ENCODE measurements at regions not wholly inside any gene's neighbourhood (a gene's known extent, or its start where the extent isn't known, plus 50 kb on each side); places are given as distances from the start of the nearest gene placed in this dataset.

DNA sequence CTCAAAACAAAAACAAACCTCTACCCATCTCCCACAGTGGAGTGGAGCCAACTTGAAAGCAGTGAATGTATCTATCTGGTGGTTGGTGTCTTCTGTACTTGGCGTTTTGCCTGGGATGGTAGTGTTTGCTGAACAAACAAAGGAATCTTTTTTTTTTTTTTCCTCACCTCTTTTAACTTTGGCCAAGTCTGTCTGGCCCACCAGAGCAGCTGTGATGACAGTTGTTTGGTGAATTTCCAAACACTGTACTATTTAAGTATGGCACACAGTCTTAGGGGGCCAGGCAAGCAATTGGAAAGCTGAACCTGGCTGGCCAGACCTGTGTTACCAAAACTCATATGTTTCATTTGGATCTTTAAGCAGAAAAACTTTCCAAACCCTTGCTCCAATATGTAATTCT, 101.8 kb upstream of the CDH13 start:
- no peak overlapping the region for H3K27ac ChIP-seq (ENCODE audit: low read length)
- no peaks in the 10 kb centered on the region for H3K9me3 ChIP-seq (ENCODE audit: control insufficient read depth, insufficient read depth, low read depth, low read length)
- no peaks in the 10 kb centered on the region for H3K27me3 ChIP-seq (ENCODE audit: control insufficient read depth, insufficient read depth, low read length)
- no peaks in the 10 kb centered on the region for H3K36me3 ChIP-seq (ENCODE audit: control insufficient read depth, insufficient read depth, low read length)
- DNase-seq (ENCODE audit: low read depth, low spot score) (no peak), ATAC-seq (no peak)
- in situ Hi-C loops (cut with HindIII; ENCODE audit: low pct_unique_long_range_greater_than_20kb, low sequenced_read_pairs): no loop called here
- CTCF ChIA-PET: no interaction called here
- TF ChIP-seq SIN3A (IDR thresholded peaks at IDR 0.05; ENCODE audit: borderline replicate concordance, insufficient read depth, low read depth, low read length): no peak
- no peak for TF ChIP-seq TCF7L2 (IDR thresholded peaks at IDR 0.05; ENCODE audit: low read depth, low read length)
- TF ChIP-seq, protein P1, sequence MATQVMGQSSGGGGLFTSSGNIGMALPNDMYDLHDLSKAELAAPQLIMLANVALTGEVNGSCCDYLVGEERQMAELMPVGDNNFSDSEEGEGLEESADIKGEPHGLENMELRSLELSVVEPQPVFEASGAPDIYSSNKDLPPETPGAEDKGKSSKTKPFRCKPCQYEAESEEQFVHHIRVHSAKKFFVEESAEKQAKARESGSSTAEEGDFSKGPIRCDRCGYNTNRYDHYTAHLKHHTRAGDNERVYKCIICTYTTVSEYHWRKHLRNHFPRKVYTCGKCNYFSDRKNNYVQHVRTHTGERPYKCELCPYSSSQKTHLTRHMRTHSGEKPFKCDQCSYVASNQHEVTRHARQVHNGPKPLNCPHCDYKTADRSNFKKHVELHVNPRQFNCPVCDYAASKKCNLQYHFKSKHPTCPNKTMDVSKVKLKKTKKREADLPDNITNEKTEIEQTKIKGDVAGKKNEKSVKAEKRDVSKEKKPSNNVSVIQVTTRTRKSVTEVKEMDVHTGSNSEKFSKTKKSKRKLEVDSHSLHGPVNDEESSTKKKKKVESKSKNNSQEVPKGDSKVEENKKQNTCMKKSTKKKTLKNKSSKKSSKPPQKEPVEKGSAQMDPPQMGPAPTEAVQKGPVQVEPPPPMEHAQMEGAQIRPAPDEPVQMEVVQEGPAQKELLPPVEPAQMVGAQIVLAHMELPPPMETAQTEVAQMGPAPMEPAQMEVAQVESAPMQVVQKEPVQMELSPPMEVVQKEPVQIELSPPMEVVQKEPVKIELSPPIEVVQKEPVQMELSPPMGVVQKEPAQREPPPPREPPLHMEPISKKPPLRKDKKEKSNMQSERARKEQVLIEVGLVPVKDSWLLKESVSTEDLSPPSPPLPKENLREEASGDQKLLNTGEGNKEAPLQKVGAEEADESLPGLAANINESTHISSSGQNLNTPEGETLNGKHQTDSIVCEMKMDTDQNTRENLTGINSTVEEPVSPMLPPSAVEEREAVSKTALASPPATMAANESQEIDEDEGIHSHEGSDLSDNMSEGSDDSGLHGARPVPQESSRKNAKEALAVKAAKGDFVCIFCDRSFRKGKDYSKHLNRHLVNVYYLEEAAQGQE (IDR thresholded peaks at IDR 0.05; ENCODE audit: insufficient read depth in 1 of 2, low read depth in 2 of 2, low read length in 1 of 2): no peak
- TF ChIP-seq POLR2AphosphoS5 (IDR thresholded peaks at IDR 0.05; ENCODE audit: low read depth, low read length): no peak
- TF ChIP-seq, protein P2, sequence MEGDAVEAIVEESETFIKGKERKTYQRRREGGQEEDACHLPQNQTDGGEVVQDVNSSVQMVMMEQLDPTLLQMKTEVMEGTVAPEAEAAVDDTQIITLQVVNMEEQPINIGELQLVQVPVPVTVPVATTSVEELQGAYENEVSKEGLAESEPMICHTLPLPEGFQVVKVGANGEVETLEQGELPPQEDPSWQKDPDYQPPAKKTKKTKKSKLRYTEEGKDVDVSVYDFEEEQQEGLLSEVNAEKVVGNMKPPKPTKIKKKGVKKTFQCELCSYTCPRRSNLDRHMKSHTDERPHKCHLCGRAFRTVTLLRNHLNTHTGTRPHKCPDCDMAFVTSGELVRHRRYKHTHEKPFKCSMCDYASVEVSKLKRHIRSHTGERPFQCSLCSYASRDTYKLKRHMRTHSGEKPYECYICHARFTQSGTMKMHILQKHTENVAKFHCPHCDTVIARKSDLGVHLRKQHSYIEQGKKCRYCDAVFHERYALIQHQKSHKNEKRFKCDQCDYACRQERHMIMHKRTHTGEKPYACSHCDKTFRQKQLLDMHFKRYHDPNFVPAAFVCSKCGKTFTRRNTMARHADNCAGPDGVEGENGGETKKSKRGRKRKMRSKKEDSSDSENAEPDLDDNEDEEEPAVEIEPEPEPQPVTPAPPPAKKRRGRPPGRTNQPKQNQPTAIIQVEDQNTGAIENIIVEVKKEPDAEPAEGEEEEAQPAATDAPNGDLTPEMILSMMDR (IDR thresholded peaks at IDR 0.05): no peak
- BruUV-seq (replicated peaks): no TSS peak
- POLR2A ChIA-PET: no interaction called here
- H3K4me3 ChIP-seq (ENCODE audit: low read depth in 2 of 2, low read length in 2 of 2): no peak overlapping the region
- intact Hi-C loops (cut with micrococcal nuclease; ENCODE audit: unreplicated experiment): no loop called here
- H3K4me1 ChIP-seq (ENCODE audit: control insufficient read depth, insufficient read depth, low read length): no peaks in the 10 kb centered on the region

DNA sequence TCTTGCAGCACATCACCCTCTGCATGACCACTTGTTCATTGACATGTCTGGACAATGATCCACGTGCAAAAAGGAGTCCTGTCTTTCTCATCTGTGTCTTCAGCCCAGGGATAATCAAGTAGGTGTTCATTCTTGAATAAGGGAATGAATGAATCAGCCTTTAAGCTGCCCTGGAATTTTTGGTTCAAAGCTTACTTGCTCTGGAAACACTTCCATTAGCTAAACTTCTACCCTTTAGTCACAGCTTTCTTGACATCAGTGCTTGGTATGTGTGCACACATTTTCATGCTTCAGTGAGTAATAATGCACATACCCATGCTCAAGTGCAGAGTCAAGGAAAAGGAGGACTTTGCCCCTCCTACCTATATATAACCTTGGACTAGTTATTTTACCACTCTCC, 103.0 kb upstream of the CDH13 start:
- no peak for ATAC-seq
- no TSS peak for BruUV-seq (replicated peaks)
- no peak for DNase-seq (ENCODE audit: low read depth, low spot score)

More for the DNA sequence above, 103.0 kb upstream of the CDH13 start:
- Histone ChIP-seq H3K36me3 (ENCODE audit: control insufficient read depth, insufficient read depth, low read length) (no peaks in the 10 kb centered on the region), H3K4me3 (ENCODE audit: low read depth in 2 of 2, low read length in 2 of 2) (no peak overlapping the region), H3K9me3 (ENCODE audit: control insufficient read depth, insufficient read depth, low read depth, low read length) (no peaks in the 10 kb centered on the region), H3K27me3 (ENCODE audit: control insufficient read depth, insufficient read depth, low read length) (no peaks in the 10 kb centered on the region), H3K27ac (ENCODE audit: low read length) (no peak overlapping the region), H3K4me1 (ENCODE audit: control insufficient read depth, insufficient read depth, low read length) (no peaks in the 10 kb centered on the region)
- no peak for TF ChIP-seq POLR2AphosphoS5 (IDR thresholded peaks at IDR 0.05; ENCODE audit: low read depth, low read length)
- no peak for TF ChIP-seq TCF7L2 (IDR thresholded peaks at IDR 0.05; ENCODE audit: low read depth, low read length)
- TF ChIP-seq SIN3A (IDR thresholded peaks at IDR 0.05; ENCODE audit: borderline replicate concordance, insufficient read depth, low read depth, low read length): no peak
- TF ChIP-seq, protein P1 (IDR thresholded peaks at IDR 0.05; ENCODE audit: insufficient read depth in 1 of 2, low read depth in 2 of 2, low read length in 1 of 2): no peak
- POLR2A ChIA-PET: no interaction called here
- intact Hi-C loops (cut with micrococcal nuclease; ENCODE audit: unreplicated experiment) (no loop called here), in situ Hi-C loops (cut with HindIII; ENCODE audit: low pct_unique_long_range_greater_than_20kb, low sequenced_read_pairs) (no loop called here)
- CTCF ChIA-PET: no interaction called here
